ENCODE measurements at regions not wholly inside any gene's neighbourhood (a gene's known extent, or its start where the extent isn't known, plus 50 kb on each side); places are given as distances from the start of the nearest gene placed in this dataset.

DNA sequence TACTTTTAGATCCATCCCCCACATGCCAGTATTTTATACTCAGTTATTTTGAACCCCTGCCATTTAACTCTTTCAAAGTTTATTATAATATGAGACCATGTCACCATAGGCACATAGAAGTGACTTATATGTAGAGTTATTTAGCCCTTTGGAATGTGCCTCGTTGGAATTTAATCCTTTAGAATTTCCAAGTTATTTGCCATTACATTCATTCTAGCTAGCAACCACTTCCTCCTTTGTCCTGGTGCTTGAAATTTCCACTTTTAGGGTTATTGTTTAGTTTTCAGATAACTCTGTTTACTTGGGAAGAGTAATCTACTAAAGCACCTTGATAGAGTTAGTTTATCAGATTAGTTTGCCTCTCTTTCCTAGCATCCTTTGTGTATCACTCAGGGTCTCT is 82.8 kb upstream of the TLE1 start:
- TF ChIP-seq, protein P1, sequence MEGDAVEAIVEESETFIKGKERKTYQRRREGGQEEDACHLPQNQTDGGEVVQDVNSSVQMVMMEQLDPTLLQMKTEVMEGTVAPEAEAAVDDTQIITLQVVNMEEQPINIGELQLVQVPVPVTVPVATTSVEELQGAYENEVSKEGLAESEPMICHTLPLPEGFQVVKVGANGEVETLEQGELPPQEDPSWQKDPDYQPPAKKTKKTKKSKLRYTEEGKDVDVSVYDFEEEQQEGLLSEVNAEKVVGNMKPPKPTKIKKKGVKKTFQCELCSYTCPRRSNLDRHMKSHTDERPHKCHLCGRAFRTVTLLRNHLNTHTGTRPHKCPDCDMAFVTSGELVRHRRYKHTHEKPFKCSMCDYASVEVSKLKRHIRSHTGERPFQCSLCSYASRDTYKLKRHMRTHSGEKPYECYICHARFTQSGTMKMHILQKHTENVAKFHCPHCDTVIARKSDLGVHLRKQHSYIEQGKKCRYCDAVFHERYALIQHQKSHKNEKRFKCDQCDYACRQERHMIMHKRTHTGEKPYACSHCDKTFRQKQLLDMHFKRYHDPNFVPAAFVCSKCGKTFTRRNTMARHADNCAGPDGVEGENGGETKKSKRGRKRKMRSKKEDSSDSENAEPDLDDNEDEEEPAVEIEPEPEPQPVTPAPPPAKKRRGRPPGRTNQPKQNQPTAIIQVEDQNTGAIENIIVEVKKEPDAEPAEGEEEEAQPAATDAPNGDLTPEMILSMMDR (IDR thresholded peaks at IDR 0.05) = no peak
- POLR2A ChIA-PET = no interaction called here
- H3K27me3 Mint-ChIP-seq = peaks cover 2% of the 10 kb centered on the region
- no peak for ATAC-seq (ENCODE audit: low read depth)
- H3K36me3 Mint-ChIP-seq (ENCODE audit: low read depth) = no peaks in the 10 kb centered on the region
- DNase-seq = no peak
- no peaks in the 10 kb centered on the region for H3K4me1 Mint-ChIP-seq
- intact Hi-C loops (cut with micrococcal nuclease) = no loop called here
- CTCF ChIA-PET = no interaction called here
- H3K27ac Mint-ChIP-seq = no peak overlapping the region
- no peak overlapping the region for H3K4me3 Mint-ChIP-seq
- peaks cover 8% of the 10 kb centered on the region for H3K9me3 Mint-ChIP-seq

DNA sequence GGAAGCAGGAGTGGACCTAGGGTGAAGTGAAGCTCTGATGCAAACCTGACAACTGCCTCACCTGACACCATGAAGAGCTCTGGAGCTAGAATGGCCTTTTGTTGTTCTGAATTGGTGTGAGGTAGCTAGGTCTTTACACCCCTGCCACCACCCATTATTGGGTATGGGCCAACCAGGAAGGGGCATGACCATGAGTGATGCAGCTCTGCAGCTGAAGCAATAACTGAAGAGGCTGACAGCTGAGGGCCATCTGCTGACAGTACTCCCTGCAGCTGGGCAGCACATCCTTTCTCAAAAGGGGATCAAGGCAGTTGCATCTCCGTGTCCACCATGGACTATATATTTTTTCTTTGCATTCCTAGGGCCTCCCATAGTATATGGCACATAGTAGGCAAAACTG is 87.0 kb upstream of the TLE1 start:
- TF ChIP-seq, protein P1 (IDR thresholded peaks at IDR 0.05) = no peak
- no peak overlapping the region for H3K27ac Mint-ChIP-seq
- intact Hi-C loops (cut with micrococcal nuclease) = no loop called here
- H3K36me3 Mint-ChIP-seq (ENCODE audit: low read depth) = no peaks in the 10 kb centered on the region
- no peak overlapping the region for H3K4me3 Mint-ChIP-seq
- no peaks in the 10 kb centered on the region for H3K4me1 Mint-ChIP-seq
- ATAC-seq (ENCODE audit: low read depth) (no peak), DNase-seq (no peak)
- H3K27me3 Mint-ChIP-seq = peaks cover 2% of the 10 kb centered on the region
- POLR2A ChIA-PET = no interaction called here
- no peaks in the 10 kb centered on the region for H3K9me3 Mint-ChIP-seq
- CTCF ChIA-PET = no interaction called here

DNA sequence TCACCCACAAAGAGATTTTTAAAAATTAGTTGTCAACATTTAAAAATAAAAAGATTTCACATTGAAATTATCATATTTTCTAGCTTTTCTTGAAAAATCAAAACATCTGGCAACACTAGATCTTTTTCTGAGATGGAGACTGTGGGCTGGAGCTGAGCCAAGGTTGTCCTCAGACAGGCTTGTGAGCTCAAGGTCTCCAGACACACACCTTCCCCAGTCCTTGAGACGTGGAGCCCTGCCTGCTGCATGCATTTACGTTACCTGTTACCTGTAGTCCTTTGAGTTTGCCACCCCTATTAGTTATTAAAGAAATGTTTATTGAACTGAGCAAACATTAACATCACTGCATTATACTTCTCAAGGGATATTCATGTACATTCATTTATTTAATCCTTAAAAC is 87.5 kb upstream of the TLE1 start:
- no peak overlapping the region for H3K27ac Mint-ChIP-seq
- DNase-seq (no peak), ATAC-seq (ENCODE audit: low read depth) (no peak)
- intact Hi-C loops (cut with micrococcal nuclease) = no loop called here
- TF ChIP-seq, protein P1 (IDR thresholded peaks at IDR 0.05) = no peak
- ChIA-PET CTCF (no interaction called here), POLR2A (no interaction called here)
- no peaks in the 10 kb centered on the region for H3K4me1 Mint-ChIP-seq
- no peak overlapping the region for H3K4me3 Mint-ChIP-seq
- peaks cover 2% of the 10 kb centered on the region for H3K27me3 Mint-ChIP-seq
- H3K36me3 Mint-ChIP-seq (ENCODE audit: low read depth) = no peaks in the 10 kb centered on the region
- no peaks in the 10 kb centered on the region for H3K9me3 Mint-ChIP-seq

DNA sequence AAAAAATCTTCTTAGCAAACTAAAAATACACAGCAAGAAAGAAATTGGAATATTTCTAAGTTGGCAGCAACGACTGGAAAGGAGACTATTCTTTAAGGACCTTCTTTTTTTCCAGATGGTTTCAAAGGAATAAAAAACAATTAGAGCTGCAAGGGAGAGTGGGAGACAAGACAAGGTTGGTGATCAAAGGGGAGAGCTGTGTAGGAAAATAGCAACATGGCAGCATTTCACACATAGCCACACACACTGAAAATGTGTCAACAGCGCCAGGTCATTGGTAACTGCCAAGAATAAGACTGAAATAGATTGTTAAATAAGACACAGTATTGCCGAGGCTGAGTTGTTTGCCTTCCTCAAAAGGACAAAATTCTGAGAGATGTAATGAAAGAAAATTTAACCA is 88.1 kb upstream of the TLE1 start:
- no peaks in the 10 kb centered on the region for H3K36me3 Mint-ChIP-seq (ENCODE audit: low read depth)
- ChIA-PET CTCF (no interaction called here), POLR2A (no interaction called here)
- intact Hi-C loops (cut with micrococcal nuclease) = no loop called here
- TF ChIP-seq, protein P1 (IDR thresholded peaks at IDR 0.05) = no peak
- no peak for DNase-seq
- peaks cover 2% of the 10 kb centered on the region for H3K27me3 Mint-ChIP-seq
- no peak overlapping the region for H3K27ac Mint-ChIP-seq
- ATAC-seq (ENCODE audit: low read depth) = no peak
- no peaks in the 10 kb centered on the region for H3K4me1 Mint-ChIP-seq
- H3K9me3 Mint-ChIP-seq = no peaks in the 10 kb centered on the region
- no peak overlapping the region for H3K4me3 Mint-ChIP-seq

DNA sequence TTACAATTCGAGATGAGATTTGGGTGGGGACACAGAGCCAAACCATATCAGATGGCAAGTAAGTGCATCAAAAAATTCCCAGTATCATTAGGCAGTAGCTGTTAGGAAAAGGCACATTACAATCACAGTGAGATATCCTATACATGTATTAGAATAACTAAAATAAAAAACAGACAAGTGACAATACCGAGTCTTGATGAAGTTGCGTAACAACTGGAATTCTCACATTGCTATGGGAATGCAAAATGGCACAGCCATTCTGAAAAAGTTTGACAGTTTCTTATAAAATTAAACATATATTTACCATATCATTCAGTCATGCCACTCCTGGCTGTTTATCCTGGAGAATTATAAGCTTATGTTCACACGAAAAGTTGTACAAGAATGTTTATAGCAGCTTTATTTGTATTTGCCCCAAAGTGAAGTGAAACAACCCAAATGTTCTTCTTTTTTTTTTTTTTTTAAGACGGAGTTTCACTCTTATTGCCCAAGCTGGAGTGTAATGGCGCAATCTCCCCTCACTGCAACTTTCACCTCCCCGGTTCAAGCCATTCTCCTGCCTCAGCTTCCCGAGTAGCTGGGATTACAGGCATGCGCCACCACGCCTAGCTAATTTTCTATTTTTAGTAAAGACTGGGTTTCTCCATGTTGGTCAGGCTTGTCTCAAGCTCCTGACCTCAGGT is 93.1 kb upstream of the TLE1 start:
- Mint-ChIP-seq H3K36me3 (ENCODE audit: low read depth) (no peaks in the 10 kb centered on the region), H3K4me3 (no peak overlapping the region), H3K27ac (no peak overlapping the region), H3K27me3 (no peaks in the 10 kb centered on the region), H3K9me3 (no peaks in the 10 kb centered on the region), H3K4me1 (no peaks in the 10 kb centered on the region)
- TF ChIP-seq, protein P1 (IDR thresholded peaks at IDR 0.05) = no peak
- intact Hi-C loops (cut with micrococcal nuclease) = no loop called here
- DNase-seq = no peak
- ChIA-PET POLR2A (no interaction called here), CTCF (no interaction called here)
- ATAC-seq (ENCODE audit: low read depth) = no peak
